H9 (cell line): ENCODE measurements at regions not wholly inside any gene's neighbourhood (a gene's known extent, or its start where the extent isn't known, plus 50 kb on each side); places are given as distances from the start of the nearest gene placed in this dataset.

Experiments
- DNase-seq: peaks from one replicate; pipeline ENCODE4 v3.0.0-alpha.2; 2017
- H2AFZ ChIP-seq: one replicate; pipeline ENCODE4 v1.6.1; 2013; ENCODE audit warnings: mild to moderate bottlenecking, low read length, control low read depth, moderate library complexity
- H2AK5ac ChIP-seq: 2 replicates; pipeline ENCODE4 v1.6.1; 2013; ENCODE audit warnings: low read length, control low read depth, mixed read lengths; ENCODE audit not compliant: insufficient read length
- H2BK120ac ChIP-seq: one replicate; pipeline ENCODE4 v1.6.1; 2013; ENCODE audit warnings: low read depth, mild to moderate bottlenecking, low read length, control low read depth, inconsistent platforms; ENCODE audit not compliant: poor library complexity, severe bottlenecking
- H2BK12ac ChIP-seq: 2 replicates; pipeline ENCODE4 v1.6.1; 2013; ENCODE audit warnings: low read length, control low read depth, mixed read lengths, low read depth; ENCODE audit not compliant: insufficient read length
- H2BK15ac ChIP-seq: 2 replicates; pipeline ENCODE4 v1.6.1; 2013; ENCODE audit warnings: low read depth, low read length, control low read depth
- H2BK20ac ChIP-seq: one replicate; pipeline ENCODE4 v1.6.1; 2013; ENCODE audit warnings: low read depth, mild to moderate bottlenecking, low read length, control low read depth, inconsistent platforms; ENCODE audit not compliant: poor library complexity, severe bottlenecking
- H2BK5ac ChIP-seq: 2 replicates; pipeline ENCODE4 v1.6.1; 2013; ENCODE audit warnings: low read length, control low read depth, mixed read lengths; ENCODE audit not compliant: insufficient read length
- H3K14ac ChIP-seq: 2 replicates; pipeline ENCODE4 v1.6.1; 2013; ENCODE audit warnings: low read length, control low read depth; ENCODE audit not compliant: insufficient read depth
- H3K18ac ChIP-seq: 2 replicates; pipeline ENCODE4 v1.6.1; 2013; ENCODE audit warnings: low read depth, mild to moderate bottlenecking, mixed read lengths, low read length, control low read depth; ENCODE audit not compliant: insufficient read length
- H3K23ac ChIP-seq: 2 replicates; pipeline ENCODE4 v1.6.1; 2013; ENCODE audit warnings: low read length, control low read depth, mixed read lengths, low read depth; ENCODE audit not compliant: insufficient read length
- H3K23me2 ChIP-seq: 2 replicates; pipeline ENCODE4 v1.6.1; 2013; ENCODE audit warnings: low read depth, mild to moderate bottlenecking, mixed read lengths, low read length, control low read depth; ENCODE audit not compliant: insufficient read length, poor library complexity, severe bottlenecking
- H3K27ac ChIP-seq: 2 replicates; pipeline ENCODE4 v1.5.1; 2013; ENCODE audit warnings: low read length, control low read depth, mixed read lengths, low read depth; ENCODE audit not compliant: insufficient read length
- H3K27me3 ChIP-seq: 2 replicates; pipeline ENCODE4 v1.6.1; 2013; ENCODE audit warnings: low read length, control low read depth, inconsistent platforms; ENCODE audit not compliant: insufficient read depth
- H3K4ac ChIP-seq: 2 replicates; pipeline ENCODE4 v1.6.1; 2013; ENCODE audit warnings: low read depth, mild to moderate bottlenecking, control low read depth, inconsistent platforms, low read length, moderate library complexity
- H3K4me1 ChIP-seq: 2 replicates; pipeline ENCODE4 v1.6.1; 2013; ENCODE audit warnings: low read length, control low read depth, inconsistent platforms; ENCODE audit not compliant: insufficient read depth
- H3K4me2 ChIP-seq: 2 replicates; pipeline ENCODE4 v1.6.1; 2013; ENCODE audit warnings: low read length, control low read depth, mixed read lengths; ENCODE audit not compliant: insufficient read length, insufficient read depth
- H3K56ac ChIP-seq: 2 replicates; pipeline ENCODE4 v1.6.1; 2013; ENCODE audit warnings: low read depth, mild to moderate bottlenecking, mixed read lengths, low read length, control low read depth; ENCODE audit not compliant: insufficient read length
- H3K79me1 ChIP-seq: 2 replicates; pipeline ENCODE4 v1.6.1; 2013; ENCODE audit warnings: low read depth, mild to moderate bottlenecking, moderate library complexity, low read length, control low read depth, inconsistent platforms; ENCODE audit not compliant: insufficient read depth, poor library complexity, severe bottlenecking
- H3K79me2 ChIP-seq: 2 replicates; pipeline ENCODE4 v1.6.1; 2013; ENCODE audit warnings: low read length, control low read depth, inconsistent platforms; ENCODE audit not compliant: insufficient read depth
- H3K9ac ChIP-seq: 2 replicates; pipeline ENCODE4 v1.6.1; 2013; ENCODE audit warnings: low read length, control low read depth, mixed read lengths; ENCODE audit not compliant: insufficient read length; ENCODE audit errors: extremely low read depth
- H3K9me3 ChIP-seq: one replicate; pipeline ENCODE4 v1.6.1; 2013; ENCODE audit warnings: low read depth, low read length, inconsistent platforms; ENCODE audit not compliant: control insufficient read depth
- H3T11ph ChIP-seq: one replicate; pipeline ENCODE4 v1.6.1; 2013; ENCODE audit warnings: mild to moderate bottlenecking, low read length, control low read depth, inconsistent platforms
- H4K20me1 ChIP-seq: one replicate; pipeline ENCODE4 v1.6.1; 2013; ENCODE audit not compliant: control insufficient read depth, insufficient read length, insufficient read depth
- H4K5ac ChIP-seq: 2 replicates; pipeline ENCODE4 v1.6.1; 2013; ENCODE audit warnings: low read depth, mild to moderate bottlenecking, mixed read lengths, low read length, control low read depth; ENCODE audit not compliant: insufficient read length
- H4K8ac ChIP-seq: replicated peaks from 2 replicates; pipeline ENCODE4 v1.6.1; 2013; ENCODE audit warnings: low read length, control low read depth, mixed read lengths, low read depth; ENCODE audit not compliant: insufficient read length
- H4K91ac ChIP-seq: 2 replicates; pipeline ENCODE4 v1.6.1; 2013; ENCODE audit warnings: low read depth, mild to moderate bottlenecking, moderate library complexity, mixed read lengths, low read length, control low read depth; ENCODE audit not compliant: insufficient read length
- H3K27ac Mint-ChIP-seq, 3 experiments: 2 replicates in 2 of 3; 3 replicates in 1 of 3; pipeline ENCODE4 v1.8.0; 2020 to 2021; ENCODE audit warnings: mixed read lengths in 3 of 3, mild to moderate bottlenecking in 1 of 3, moderate library complexity in 1 of 3
- H3K27me3 Mint-ChIP-seq: 2 replicates; pipeline ENCODE4 v1.8.0; 2021; ENCODE audit warnings: low read depth, mild to moderate bottlenecking, moderate library complexity, mixed read lengths
- H3K36me3 Mint-ChIP-seq, 3 experiments: 2 replicates in 2 of 3; 3 replicates in 1 of 3; pipeline ENCODE4 v1.8.0; 2020 to 2021; ENCODE audit warnings: low read depth in 3 of 3, mixed read lengths in 3 of 3; ENCODE audit not compliant: insufficient read depth in 1 of 3
- H3K4me1 Mint-ChIP-seq, 2 experiments: 2 replicates each; pipeline ENCODE4 v1.8.0; 2020; ENCODE audit warnings: mixed read lengths in 2 of 2
- H3K4me3 Mint-ChIP-seq, 2 experiments: 2 replicates in 1 of 2; 3 replicates in 1 of 2; pipeline ENCODE4 v1.8.0; 2020 to 2021; ENCODE audit warnings: mild to moderate bottlenecking in 2 of 2, mixed read lengths in 2 of 2, moderate library complexity in 1 of 2
- H3K9me3 Mint-ChIP-seq, 2 experiments: 2 replicates in 1 of 2; 3 replicates in 1 of 2; pipeline ENCODE4 v1.8.0; 2020; ENCODE audit warnings: mild to moderate bottlenecking in 2 of 2, mixed read lengths in 2 of 2, moderate library complexity in 1 of 2
- WGBS: extraction: QIAGEN DNeasy Blood & Tissue Kit; methylation state at CpG from one replicate; pipeline ENCODE4 v1.1.7; 2013; ENCODE audit warnings: missing lambda C conversion rate, low lambda C conversion rate, mixed read lengths; ENCODE audit not compliant: insufficient read length; ENCODE audit errors: extremely low coverage; 5-methylcytosine and 5-hydroxymethylcytosine counted together
- TF ChIP-seq, protein P1 (sequence below): fragments of 200-600 bp; sonication (generic); conservative IDR thresholded peaks from 3 replicates; pipeline ENCODE4 v1.8.0; 2021; ENCODE audit warnings: antibody characterized with exemption, mild to moderate bottlenecking

DNA sequence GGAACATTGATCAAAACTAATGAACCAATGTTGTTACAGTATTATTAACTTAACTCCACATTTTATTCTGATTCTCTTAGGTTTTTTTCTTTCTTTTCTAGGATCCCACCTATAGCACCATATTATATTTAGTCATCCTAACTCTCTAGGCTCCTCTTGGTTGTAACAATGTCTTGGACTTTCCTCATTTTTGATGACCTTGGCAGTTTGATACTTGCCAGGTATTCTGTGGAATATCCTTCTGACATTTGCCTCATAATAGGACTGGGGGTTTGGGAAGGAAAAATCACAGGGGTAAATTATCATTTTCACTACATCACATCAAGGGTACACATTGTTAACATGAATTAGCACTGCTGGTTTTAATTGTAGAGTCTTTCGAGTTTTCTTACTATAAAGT, 851.6 kb upstream of the SOX9 start:
- no peak overlapping the region for H3K23ac ChIP-seq
- no peaks in the 10 kb centered on the region for H3K79me2 ChIP-seq
- no peak overlapping the region for H3K4me3 Mint-ChIP-seq
- H3K4me1 ChIP-seq, result no peaks in the 10 kb centered on the region
- H3K4ac ChIP-seq, result no peak overlapping the region
- H3K23me2 ChIP-seq, result no peaks in the 10 kb centered on the region
- no peak overlapping the region for H3K27ac ChIP-seq
- H2AK5ac ChIP-seq, result no peak overlapping the region
- H3K4me1 Mint-ChIP-seq, result no peaks in the 10 kb centered on the region
- no peaks in the 10 kb centered on the region for H3K9me3 ChIP-seq
- no peak overlapping the region for H3K27ac Mint-ChIP-seq
- H3K27me3 ChIP-seq, result no peaks in the 10 kb centered on the region
- H2BK5ac ChIP-seq, result no peak overlapping the region
- H2BK12ac ChIP-seq, result no peak overlapping the region
- no peak overlapping the region for H3K14ac ChIP-seq
- H4K8ac ChIP-seq, result no peak overlapping the region
- peaks cover 4 to 9% (median 6%) of the 10 kb centered on the region in 3 experiments; a peak in 3 of 7 replicates for H3K36me3 Mint-ChIP-seq
- peaks cover 18 to 25% of the 10 kb centered on the region in 2 experiments for H3K9me3 Mint-ChIP-seq
- TF ChIP-seq, protein P1, sequence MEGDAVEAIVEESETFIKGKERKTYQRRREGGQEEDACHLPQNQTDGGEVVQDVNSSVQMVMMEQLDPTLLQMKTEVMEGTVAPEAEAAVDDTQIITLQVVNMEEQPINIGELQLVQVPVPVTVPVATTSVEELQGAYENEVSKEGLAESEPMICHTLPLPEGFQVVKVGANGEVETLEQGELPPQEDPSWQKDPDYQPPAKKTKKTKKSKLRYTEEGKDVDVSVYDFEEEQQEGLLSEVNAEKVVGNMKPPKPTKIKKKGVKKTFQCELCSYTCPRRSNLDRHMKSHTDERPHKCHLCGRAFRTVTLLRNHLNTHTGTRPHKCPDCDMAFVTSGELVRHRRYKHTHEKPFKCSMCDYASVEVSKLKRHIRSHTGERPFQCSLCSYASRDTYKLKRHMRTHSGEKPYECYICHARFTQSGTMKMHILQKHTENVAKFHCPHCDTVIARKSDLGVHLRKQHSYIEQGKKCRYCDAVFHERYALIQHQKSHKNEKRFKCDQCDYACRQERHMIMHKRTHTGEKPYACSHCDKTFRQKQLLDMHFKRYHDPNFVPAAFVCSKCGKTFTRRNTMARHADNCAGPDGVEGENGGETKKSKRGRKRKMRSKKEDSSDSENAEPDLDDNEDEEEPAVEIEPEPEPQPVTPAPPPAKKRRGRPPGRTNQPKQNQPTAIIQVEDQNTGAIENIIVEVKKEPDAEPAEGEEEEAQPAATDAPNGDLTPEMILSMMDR, result no peak
- H4K91ac ChIP-seq, result no peak overlapping the region
- DNase-seq, result no peak
- H3T11ph ChIP-seq, result no peak overlapping the region
- no peak overlapping the region for H3K9ac ChIP-seq
- H2BK120ac ChIP-seq, result no peak overlapping the region
- H3K27me3 Mint-ChIP-seq, result no peaks in the 10 kb centered on the region
- no peak overlapping the region for H2BK15ac ChIP-seq
- no peak overlapping the region for H2BK20ac ChIP-seq
- no peak overlapping the region for H4K5ac ChIP-seq
- no peak overlapping the region for H2AFZ ChIP-seq
- H3K4me2 ChIP-seq, result no peak overlapping the region
- no peaks in the 10 kb centered on the region for H4K20me1 ChIP-seq
- H3K79me1 ChIP-seq, result no peaks in the 10 kb centered on the region
- no peak overlapping the region for H3K56ac ChIP-seq
- H3K18ac ChIP-seq, result no peak overlapping the region
- WGBS, result no CpG with 5 or more reads among the region's 1 CpG
